GM12891 (cell line): ENCODE measurements at regions not wholly inside any gene's neighbourhood (a gene's known extent, or its start where the extent isn't known, plus 50 kb on each side); places are given as distances from the start of the nearest gene placed in this dataset.

ENCODE experiments used
- PAX5 ChIP-seq: IDR thresholded peaks from 2 replicates; pipeline ENCODE4 v1.6.1; 2011; ENCODE audit warnings: low read length, moderate library complexity, mild to moderate bottlenecking; ENCODE audit not compliant: insufficient read depth, severe bottlenecking
- POLR2A ChIP-seq: IDR thresholded peaks from 2 replicates; pipeline ENCODE4 v1.6.1; 2011; ENCODE audit warnings: low read depth, low read length, control low read depth
- POLR2AphosphoS5 ChIP-seq: IDR thresholded peaks from 2 replicates; pipeline ENCODE4 v1.6.1; 2011; ENCODE audit warnings: low read depth, low read length, control low read depth
- SPI1 ChIP-seq: IDR thresholded peaks from 2 replicates; pipeline ENCODE4 v1.6.1; 2011; ENCODE audit warnings: low read depth, low read length, control low read depth
- TAF1 ChIP-seq: IDR thresholded peaks from 2 replicates; pipeline ENCODE4 v1.6.1; 2011; ENCODE audit warnings: low read depth, low read length, control low read depth

DNA sequence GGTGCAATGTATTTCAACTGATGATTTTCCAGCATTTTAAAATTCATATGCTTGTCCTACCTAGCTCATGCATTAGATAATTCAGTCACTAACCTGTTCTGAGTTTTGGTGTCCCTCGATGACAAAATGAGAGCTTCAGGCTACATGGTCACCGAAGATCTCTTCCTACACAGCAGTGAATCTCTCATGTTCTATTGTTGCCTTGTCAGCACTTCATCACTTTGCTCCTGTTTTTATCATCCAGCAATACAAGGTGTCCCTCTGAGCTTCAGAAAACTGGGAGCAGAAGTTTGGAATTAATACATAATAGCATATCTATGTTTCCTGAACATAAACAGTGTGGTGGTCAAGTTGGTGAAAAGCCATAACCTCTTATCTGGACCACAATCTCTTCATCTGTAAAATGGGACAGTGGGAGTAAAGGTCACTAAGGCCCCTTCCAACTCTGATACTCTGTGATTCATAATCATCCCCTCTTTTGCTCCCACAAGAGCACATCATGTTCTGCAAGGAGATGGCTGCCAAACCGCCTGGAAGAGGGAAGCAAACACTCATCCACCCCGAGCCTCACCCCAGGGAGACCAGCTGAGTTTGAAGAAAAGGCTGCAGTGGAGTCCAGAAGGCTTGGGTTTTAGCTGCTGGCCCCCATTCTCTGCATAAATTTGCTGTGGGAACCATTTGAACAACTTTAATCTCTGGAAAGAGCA, 137.9 kb upstream of the F3 start:
- TF ChIP-seq POLR2A, result no peak
- TF ChIP-seq TAF1, result no peak
- TF ChIP-seq POLR2AphosphoS5, result no peak
- TF ChIP-seq SPI1, result no peak
- TF ChIP-seq PAX5, result no peak
